HEK293 (cell line): ENCODE measurements at regions not wholly inside any gene's neighbourhood (a gene's known extent, or its start where the extent isn't known, plus 50 kb on each side); places are given as distances from the start of the nearest gene placed in this dataset.
A peak's percentile ranks its signal among the peaks of the same experiment; 100 is the strongest.

Source experiments
- CTCF ChIA-PET: fragments of 350-600 bp; formaldehyde crosslinking; extraction: SDS; loops from one replicate; lab custom pipeline; 2021; ENCODE audit warnings: antibody characterized with exemption; lab: Yijun Ruan, JAX
- POLR2A ChIA-PET: fragments of 300-600 bp; formaldehyde crosslinking; extraction: SDS; loops from one replicate; lab custom pipeline; 2020; ENCODE audit warnings: antibody characterized with exemption, inconsistent platforms; lab: Yijun Ruan, JAX
- H3K27ac ChIP-seq: fragments of 200-500 bp; sonication (Bioruptor generic); 2 replicates; pipeline ENCODE4 v1.5.1; 2014; ENCODE audit warnings: low read depth, low read length, control low read depth, inconsistent platforms; ENCODE audit errors: extremely low read depth
- H3K36me3 ChIP-seq, 2 experiments: fragments of 200-500 bp in 1 of 2; sonication (Bioruptor generic) in 1 of 2; 1 replicate in 1 of 2; 2 replicates in 1 of 2; pipeline ENCODE4 v1.5.1; 2014 to 2017; ENCODE audit warnings: inconsistent platforms in 2 of 2, low read length in 2 of 2; ENCODE audit not compliant: control insufficient read depth in 2 of 2, insufficient read depth in 1 of 2
- H3K4me1 ChIP-seq: fragments of 200-500 bp; sonication (Bioruptor generic); 2 replicates; pipeline ENCODE4 v1.5.1; 2014; ENCODE audit warnings: mild to moderate bottlenecking, low read length, inconsistent platforms; ENCODE audit not compliant: control insufficient read depth, insufficient read depth
- H3K4me3 ChIP-seq: 2 replicates; pipeline ENCODE4 v1.5.1; 2011; ENCODE audit warnings: low read depth, mild to moderate bottlenecking, control low read depth, low read length, moderate library complexity
- H3K9me3 ChIP-seq: fragments of 200-500 bp; sonication (Bioruptor generic); 2 replicates; pipeline ENCODE4 v1.5.1; 2014; ENCODE audit warnings: low read depth, low read length, inconsistent platforms; ENCODE audit not compliant: control insufficient read depth, insufficient read depth
- ATF2 ChIP-seq: fragments of 450-650 bp; formaldehyde crosslinking; IDR thresholded peaks from 2 replicates; pipeline ENCODE4 v1.5.1; 2016; ENCODE audit warnings: missing biosample characterization, missing genetic modification characterization, low read depth
- KLF17 ChIP-seq: fragments of 450-650 bp; formaldehyde crosslinking; IDR thresholded peaks from 2 replicates; pipeline ENCODE4 v1.5.1; 2016; ENCODE audit warnings: missing biosample characterization, missing genetic modification characterization
- PBX3 ChIP-seq: sonication (generic); formaldehyde crosslinking; IDR thresholded peaks from 2 replicates; pipeline ENCODE4 v1.8.1; 2022; ENCODE audit warnings: mild to moderate bottlenecking, moderate library complexity, missing genetic modification reagents
- PRDM2 ChIP-seq: fragments of 450-650 bp; formaldehyde crosslinking; IDR thresholded peaks from 2 replicates; pipeline ENCODE4 v1.5.1; 2016; ENCODE audit warnings: missing biosample characterization, missing genetic modification characterization, borderline replicate concordance
- REPIN1 ChIP-seq: fragments of 450-650 bp; formaldehyde crosslinking; IDR thresholded peaks from 2 replicates; pipeline ENCODE4 v1.5.1; 2017; ENCODE audit warnings: missing biosample characterization, missing genetic modification characterization, low read depth
- TCF7L2 ChIP-seq: IDR thresholded peaks from 2 replicates; pipeline ENCODE4 v1.6.1; 2011; ENCODE audit warnings: low read depth, mild to moderate bottlenecking, inconsistent platforms, low read length, moderate library complexity, borderline replicate concordance
- ZBTB11 ChIP-seq: fragments of 450-650 bp; formaldehyde crosslinking; conservative IDR thresholded peaks from 2 replicates; pipeline ENCODE4 v1.5.1; 2016; ENCODE audit warnings: low read depth, missing biosample characterization, missing genetic modification characterization
- ZFP69B ChIP-seq: fragments of 450-650 bp; formaldehyde crosslinking; IDR thresholded peaks from 2 replicates; pipeline ENCODE4 v1.5.1; 2016; ENCODE audit warnings: missing biosample characterization, missing genetic modification characterization
- ZNF148 ChIP-seq: fragments of 450-650 bp; formaldehyde crosslinking; IDR thresholded peaks from 2 replicates; pipeline ENCODE4 v1.5.0; 2017; ENCODE audit warnings: missing biosample characterization, missing genetic modification characterization, borderline replicate concordance
- ZNF174 ChIP-seq: fragments of 450-650 bp; formaldehyde crosslinking; IDR thresholded peaks from 2 replicates; pipeline ENCODE4 v1.5.0; 2017; ENCODE audit warnings: missing biosample characterization, mild to moderate bottlenecking, missing genetic modification characterization
- ZNF423 ChIP-seq: fragments of 450-650 bp; formaldehyde crosslinking; IDR thresholded peaks from 2 replicates; pipeline ENCODE4 v1.5.1; 2016; ENCODE audit warnings: missing biosample characterization, missing genetic modification characterization
- ZNF571 ChIP-seq: fragments of 450-650 bp; formaldehyde crosslinking; IDR thresholded peaks from 2 replicates; pipeline ENCODE4 v1.5.0; 2017; ENCODE audit warnings: missing biosample characterization, missing genetic modification characterization
- ZNF660 ChIP-seq: fragments of 450-650 bp; IDR thresholded peaks from 2 replicates; pipeline ENCODE4 v1.5.1; 2018; ENCODE audit warnings: missing biosample characterization, mild to moderate bottlenecking, missing genetic modification characterization
- ZNF664 ChIP-seq: fragments of 450-650 bp; formaldehyde crosslinking; IDR thresholded peaks from 2 replicates; pipeline ENCODE4 v1.5.1; 2016; ENCODE audit warnings: missing biosample characterization, missing genetic modification characterization
- ZNF707 ChIP-seq: fragments of 450-650 bp; formaldehyde crosslinking; IDR thresholded peaks from 2 replicates; pipeline ENCODE4 v1.5.1; 2016; ENCODE audit warnings: missing biosample characterization, missing genetic modification characterization
- ZSCAN16 ChIP-seq: fragments of 450-650 bp; formaldehyde crosslinking; IDR thresholded peaks from 2 replicates; pipeline ENCODE4 v1.5.1; 2016; ENCODE audit warnings: missing biosample characterization, missing genetic modification characterization

- TF ChIP-seq ZNF148 (no peak), ZSCAN16 (tag by site-specific recombination) (no peak), ZNF664 (tag by site-specific recombination) (no peak), REPIN1 (tag by site-specific recombination) (no peak)
Measured at GRCh38 chr5:2841208-2841607, 89.7 kb upstream of the IRX2 start (continued).

GRCh38 chr5:2840372-2840915, 89.0 kb upstream of the IRX2 start:
- Histone ChIP-seq H3K4me1 (no peaks in the 10 kb centered on the region), H3K9me3 (no peaks in the 10 kb centered on the region), H3K36me3 (no peaks in the 10 kb centered on the region), H3K27ac (no peak overlapping the region), H3K4me3 (no peak overlapping the region)
- TF ChIP-seq ATF2 (peak; percentile 84), ZNF423 (no peak)
- CTCF ChIA-PET: no interaction called here
- POLR2A ChIA-PET: no interaction called here

GRCh38 chr5:2836133-2836532, 84.7 kb upstream of the IRX2 start:
- Histone ChIP-seq H3K4me1 (no peaks in the 10 kb centered on the region), H3K27ac (no peak overlapping the region), H3K9me3 (no peaks in the 10 kb centered on the region), H3K36me3 (no peaks in the 10 kb centered on the region), H3K4me3 (no peak overlapping the region)
- CTCF ChIA-PET: no interaction called here
- POLR2A ChIA-PET: no interaction called here
- TF ChIP-seq TCF7L2 (no peak), ZNF174 (tag by site-specific recombination) (no peak), ZBTB11 (tag by site-specific recombination) (no peak), KLF17 (tag by site-specific recombination) (no peak), ZNF707 (no peak), ZNF571 (tag by site-specific recombination) (no peak), ZNF660 (tag by site-specific recombination) (no peak), PRDM2 (tag by site-specific recombination) (no peak), ZNF423 (no peak), ZFP69B (no peak), PBX3 (CRISPR knock-in tag) (no peak)
- TF ChIP-seq, all 188 proteins: peak for 0
